ENCODE measurements at regions not wholly inside any gene's neighbourhood (a gene's known extent, or its start where the extent isn't known, plus 50 kb on each side); places are given as distances from the start of the nearest gene placed in this dataset.

GRCh38 chr13:33933810-33934209 is 115.9 kb downstream of the RFC3 start:
- H3K79me2 ChIP-seq = no peaks in the 10 kb centered on the region
- H2AFZ ChIP-seq = no peak overlapping the region
- H3K4me2 ChIP-seq (ENCODE audit: low read length) = no peak overlapping the region
- H3K36me3 ChIP-seq (ENCODE audit: control insufficient read depth, insufficient read depth, low read length) = no peaks in the 10 kb centered on the region
- no peaks in the 10 kb centered on the region for H3K4me1 ChIP-seq
- no peaks in the 10 kb centered on the region for H3K9me3 ChIP-seq (ENCODE audit: control insufficient read depth, low read length)
- H3K27me3 ChIP-seq (ENCODE audit: control insufficient read depth, insufficient read depth, low read length) = no peaks in the 10 kb centered on the region
- no peak overlapping the region for H3K27ac ChIP-seq
- no peak overlapping the region for H3K4me3 ChIP-seq (ENCODE audit: low read depth, low read length)
- H3K9ac ChIP-seq = no peak overlapping the region
- TF ChIP-seq CTCF (IDR thresholded peaks at IDR 0.05) = no peak

- no peak overlapping the region for H3K27ac ChIP-seq
- H3K27me3 ChIP-seq (ENCODE audit: control insufficient read depth, insufficient read depth, low read length) = no peaks in the 10 kb centered on the region
- no peak overlapping the region for H3K4me3 ChIP-seq (ENCODE audit: low read depth, low read length)
- no peak overlapping the region for H2AFZ ChIP-seq
- H3K79me2 ChIP-seq = no peaks in the 10 kb centered on the region
- H3K4me2 ChIP-seq (ENCODE audit: low read length) = no peak overlapping the region
- no peak for TF ChIP-seq CTCF (IDR thresholded peaks at IDR 0.05)
- no peaks in the 10 kb centered on the region for H3K4me1 ChIP-seq
- no peak overlapping the region for H3K9ac ChIP-seq
- H3K36me3 ChIP-seq (ENCODE audit: control insufficient read depth, insufficient read depth, low read length) = no peaks in the 10 kb centered on the region
- no peaks in the 10 kb centered on the region for H3K9me3 ChIP-seq (ENCODE audit: control insufficient read depth, low read length)
These were observed 116.4 kb downstream of the RFC3 start for GRCh38 chr13:33934343-33934742.

- no peak for TF ChIP-seq CTCF (IDR thresholded peaks at IDR 0.05)
- Histone ChIP-seq H3K27me3 (ENCODE audit: control insufficient read depth, insufficient read depth, low read length) (no peaks in the 10 kb centered on the region), H3K4me1 (no peaks in the 10 kb centered on the region), H3K36me3 (ENCODE audit: control insufficient read depth, insufficient read depth, low read length) (no peaks in the 10 kb centered on the region), H3K9me3 (ENCODE audit: control insufficient read depth, low read length) (no peaks in the 10 kb centered on the region), H3K79me2 (no peaks in the 10 kb centered on the region), H2AFZ (no peak overlapping the region), H3K4me2 (ENCODE audit: low read length) (no peak overlapping the region), H3K27ac (no peak overlapping the region), H3K9ac (no peak overlapping the region), H3K4me3 (ENCODE audit: low read depth, low read length) (no peak overlapping the region)
These were observed 117.0 kb downstream of the RFC3 start for GRCh38 chr13:33934951-33935371.

GRCh38 chr13:33935969-33936368 is 118.0 kb downstream of the RFC3 start:
- no peak overlapping the region for H3K4me2 ChIP-seq (ENCODE audit: low read length)
- no peak overlapping the region for H3K4me3 ChIP-seq (ENCODE audit: low read depth, low read length)
- no peak for TF ChIP-seq CTCF (IDR thresholded peaks at IDR 0.05)
- H2AFZ ChIP-seq = no peak overlapping the region
- no peaks in the 10 kb centered on the region for H3K79me2 ChIP-seq
- H3K27ac ChIP-seq = no peak overlapping the region
- no peaks in the 10 kb centered on the region for H3K36me3 ChIP-seq (ENCODE audit: control insufficient read depth, insufficient read depth, low read length)
- no peaks in the 10 kb centered on the region for H3K9me3 ChIP-seq (ENCODE audit: control insufficient read depth, low read length)
- no peaks in the 10 kb centered on the region for H3K27me3 ChIP-seq (ENCODE audit: control insufficient read depth, insufficient read depth, low read length)
- H3K9ac ChIP-seq = no peak overlapping the region
- H3K4me1 ChIP-seq = no peaks in the 10 kb centered on the region

DNA sequence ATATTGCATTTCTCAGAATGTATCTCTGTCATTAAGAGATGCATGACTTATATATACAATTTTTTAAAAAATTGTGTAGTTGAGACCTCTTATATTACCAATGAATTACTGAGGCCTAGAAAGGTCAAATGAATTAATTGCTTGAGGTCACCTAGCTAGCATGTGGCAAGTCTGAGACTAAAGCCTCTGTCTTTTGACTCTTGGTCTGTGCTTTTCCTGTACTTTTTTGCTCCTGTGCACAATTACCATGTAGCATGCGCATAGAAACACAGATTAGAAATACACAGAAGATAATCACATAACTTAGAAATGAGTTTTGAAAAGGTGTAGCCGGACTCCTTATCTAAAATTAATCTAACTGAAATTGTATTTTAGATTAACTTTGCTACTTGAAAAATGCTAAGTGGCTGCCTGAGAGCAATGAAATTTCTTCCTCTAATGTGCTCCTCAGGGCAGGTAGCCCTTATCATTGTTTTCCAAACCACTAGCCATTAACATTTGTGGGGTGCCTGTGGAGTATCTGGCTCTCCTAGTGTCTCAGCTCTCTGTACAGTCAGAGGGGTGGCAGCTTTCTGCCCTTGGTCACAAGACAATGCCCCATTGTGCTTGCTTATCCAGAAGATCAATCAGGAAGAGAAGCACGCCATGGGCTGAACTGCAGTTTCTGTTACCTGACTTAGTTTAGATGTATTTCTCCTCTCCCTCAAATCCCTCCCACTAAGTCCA is 119.6 kb downstream of the RFC3 start:
- Histone ChIP-seq H3K9ac (no peak overlapping the region), H3K9me3 (ENCODE audit: control insufficient read depth, low read length) (no peaks in the 10 kb centered on the region), H3K4me3 (ENCODE audit: low read depth, low read length) (no peak overlapping the region), H2AFZ (no peak overlapping the region), H3K79me2 (no peaks in the 10 kb centered on the region), H3K4me1 (no peaks in the 10 kb centered on the region), H3K4me2 (ENCODE audit: low read length) (no peak overlapping the region), H3K36me3 (ENCODE audit: control insufficient read depth, insufficient read depth, low read length) (no peaks in the 10 kb centered on the region), H3K27ac (no peak overlapping the region), H3K27me3 (ENCODE audit: control insufficient read depth, insufficient read depth, low read length) (no peaks in the 10 kb centered on the region)
- no peak for TF ChIP-seq CTCF (IDR thresholded peaks at IDR 0.05)
